Mesenchymal stem cell (in vitro differentiated cells and primary cell): ENCODE measurements at regions not wholly inside any gene's neighbourhood (a gene's known extent, or its start where the extent isn't known, plus 50 kb on each side); places are given as distances from the start of the nearest gene placed in this dataset. TPM values are rescaled to one million over a fixed set of nuclear protein-coding genes. Genes with fewer than 3 reads are reported as not detected.

Experiments used
- small RNA-seq: library from polyadenylated mRNA; stranded (forward); fragments of <200 nt; extraction: miRNeasy Mini kit (QIAGEN cat#:217004); gene quantifications from one replicate; pipeline ENCODE3, GENCODE V24; 2013; ENCODE audit warnings: low read depth

Small RNA genes in the stretch of these regions (small RNA-seq; reads per million reads assigned to genes)
- not detected for gene AL138889.2
- not detected for gene MIR7159
